HG02943 (cell line): ENCODE measurements at regions not wholly inside any gene's neighbourhood (a gene's known extent, or its start where the extent isn't known, plus 50 kb on each side); places are given as distances from the start of the nearest gene placed in this dataset.

Experiments
- ATAC-seq: cut with Tn5 transposase; IDR thresholded peaks from one replicate; pipeline ENCODE4 v1.9.1; 2021; ENCODE audit warnings: mild to moderate bottlenecking, low read depth, moderate library complexity; ENCODE audit not compliant: unreplicated experiment

DNA sequence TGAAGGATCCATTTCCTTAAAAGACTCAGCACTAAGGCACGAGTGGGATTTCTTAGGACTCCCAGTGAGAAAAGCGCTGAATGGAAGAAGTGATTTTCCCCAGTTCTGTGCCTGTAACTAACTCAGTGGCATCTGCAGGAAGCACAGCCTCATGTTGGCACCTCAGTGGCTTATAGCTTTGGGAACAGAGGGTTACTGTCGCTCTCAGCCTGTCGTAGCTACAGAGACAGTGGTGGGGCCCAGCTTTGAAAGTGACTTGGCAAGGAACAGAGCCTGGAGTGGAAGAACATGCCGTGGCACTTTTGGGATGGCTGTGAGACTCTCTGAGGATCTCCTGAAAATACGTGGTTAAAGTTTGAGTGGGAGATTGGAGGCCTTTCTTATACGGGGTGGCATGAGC is 242.4 kb upstream of the MYOCD start:
- ATAC-seq = no peak

DNA sequence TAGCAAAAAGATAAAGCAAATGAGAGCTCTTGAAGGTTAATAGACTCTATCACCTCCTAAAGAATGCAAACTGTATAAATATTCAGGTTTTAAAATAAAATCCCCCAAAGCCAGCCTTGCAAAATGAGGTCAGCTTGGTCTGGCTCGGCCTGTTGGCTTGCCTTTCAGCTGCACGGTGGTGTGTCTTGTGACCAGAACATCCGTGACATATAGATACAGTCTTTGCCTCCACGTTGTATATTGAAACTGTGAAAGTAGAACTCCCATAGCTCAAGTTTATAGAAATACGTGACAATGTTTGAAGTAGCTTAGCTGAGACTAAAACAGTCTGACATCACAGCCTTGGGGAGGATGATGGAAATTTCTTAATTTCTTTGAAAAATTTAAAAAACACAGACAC is 236.6 kb upstream of the MYOCD start:
- no peak for ATAC-seq

DNA sequence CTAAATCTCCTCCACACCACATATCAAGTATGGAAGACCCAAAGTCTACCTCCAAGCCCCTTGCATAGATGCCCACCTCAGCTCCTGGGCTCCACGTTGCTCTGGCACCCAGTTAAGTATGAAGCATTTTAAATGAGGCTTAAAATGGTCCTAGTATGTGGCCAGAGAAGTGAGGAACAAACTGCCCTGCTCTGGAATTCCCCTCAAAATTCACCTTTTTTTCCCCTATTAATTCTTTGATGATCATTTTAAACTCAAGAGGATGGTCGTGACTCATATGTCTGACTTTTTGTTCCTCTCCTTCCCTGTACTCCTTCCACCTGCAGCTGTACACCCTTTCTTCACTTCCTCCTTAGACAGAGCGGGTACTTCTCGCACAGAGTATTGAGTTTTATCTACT is 234.5 kb upstream of the MYOCD start:
- peak; percentile 75 for ATAC-seq

DNA sequence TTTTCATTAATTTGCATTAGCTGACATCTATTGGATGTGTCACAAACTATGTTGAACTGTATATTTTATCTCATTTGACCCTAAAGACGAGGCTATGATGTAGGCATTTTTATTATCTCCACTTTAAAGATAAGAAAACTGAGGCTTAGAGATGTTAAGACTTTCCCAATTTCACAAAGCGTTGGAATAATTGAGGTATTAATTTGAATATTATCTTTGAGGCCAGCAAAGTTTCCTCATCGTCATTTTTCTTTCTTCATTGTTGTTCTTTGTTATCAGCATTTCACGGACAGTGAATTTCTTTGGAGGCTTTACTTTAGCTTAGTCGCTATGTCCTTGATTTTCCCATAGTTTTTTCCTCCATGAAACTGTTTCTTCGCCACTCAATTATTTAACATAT is 227.5 kb upstream of the MYOCD start:
- ATAC-seq = no peak

DNA sequence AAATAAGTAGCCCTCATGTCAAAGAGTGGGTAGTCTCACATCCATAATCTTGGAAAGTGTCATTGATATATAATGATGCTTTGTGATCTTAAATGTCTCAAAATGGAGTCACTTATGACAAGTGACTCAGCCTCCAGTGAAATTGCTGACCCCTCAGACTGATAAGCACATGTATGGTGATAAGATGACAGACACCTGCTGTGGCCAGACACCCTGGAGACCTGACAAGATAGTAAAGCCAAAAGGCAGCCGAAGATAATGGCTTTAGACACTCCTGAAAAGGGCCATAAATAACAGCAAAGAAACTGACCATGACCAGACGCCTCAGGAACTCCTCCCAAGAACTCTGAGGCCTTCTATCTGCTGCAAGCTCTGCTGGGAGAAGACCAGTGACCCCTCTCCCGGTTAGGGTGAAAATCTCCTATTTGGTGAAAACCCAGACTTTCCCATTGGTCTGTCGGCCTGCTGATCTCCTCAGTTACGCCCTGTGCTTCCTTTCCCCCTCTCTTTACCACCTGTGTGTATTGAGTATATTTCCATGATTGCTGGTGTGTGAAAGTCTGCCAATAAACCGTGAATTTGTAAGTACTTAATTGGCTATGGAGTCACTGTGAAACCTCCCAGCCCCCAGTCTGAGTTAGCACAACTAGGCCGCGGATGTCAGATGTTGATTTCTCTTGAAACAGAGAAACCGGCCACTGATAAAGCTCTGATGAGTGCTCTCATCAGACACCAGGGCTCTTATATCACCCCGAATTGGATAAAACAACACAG is 226.7 kb upstream of the MYOCD start:
- no peak for ATAC-seq

GRCh38 chr17:12445331-12445730 is 220.4 kb upstream of the MYOCD start:
- ATAC-seq = no peak

DNA sequence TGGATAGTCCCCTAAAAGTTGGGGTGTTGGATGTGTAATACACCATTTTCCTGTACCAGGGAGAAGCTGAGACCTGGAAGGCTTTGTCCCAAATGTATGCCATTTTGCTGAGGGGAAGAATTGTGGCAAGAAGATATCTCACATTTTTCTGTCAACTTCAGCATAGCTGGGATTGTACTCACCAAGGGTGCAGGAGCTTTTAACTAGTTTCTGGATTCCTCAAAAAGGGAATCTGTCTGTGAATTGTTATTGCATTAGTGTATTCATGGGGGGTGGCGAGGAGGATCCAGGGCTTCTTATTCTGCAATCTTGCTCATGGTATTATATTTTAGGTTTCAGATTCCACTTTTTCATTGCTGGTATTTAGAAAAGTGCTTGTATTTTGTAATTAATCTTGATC is 208.2 kb upstream of the MYOCD start:
- ATAC-seq = no peak

GRCh38 chr17:12459736-12460135 is 206.0 kb upstream of the MYOCD start:
- ATAC-seq = no peak

DNA sequence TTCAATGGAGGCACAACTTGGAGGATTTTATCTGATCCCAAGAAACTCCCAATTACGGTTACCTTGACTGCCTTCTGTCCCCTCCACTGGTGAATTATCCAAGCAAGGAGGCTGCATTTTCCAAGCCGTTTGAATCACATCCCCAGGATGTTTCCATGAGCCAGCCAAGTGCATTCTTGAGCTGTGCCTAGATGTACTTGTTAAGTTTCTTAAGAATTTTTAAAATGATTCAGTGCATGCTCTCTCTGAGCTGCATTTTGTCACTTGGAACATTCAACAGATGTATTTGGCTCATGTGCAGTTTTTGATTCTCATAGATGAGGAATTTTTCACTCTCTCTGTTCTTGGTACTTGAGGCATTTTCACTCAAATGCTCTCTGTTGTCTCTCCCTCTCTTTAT is 202.6 kb upstream of the MYOCD start:
- ATAC-seq = no peak

DNA sequence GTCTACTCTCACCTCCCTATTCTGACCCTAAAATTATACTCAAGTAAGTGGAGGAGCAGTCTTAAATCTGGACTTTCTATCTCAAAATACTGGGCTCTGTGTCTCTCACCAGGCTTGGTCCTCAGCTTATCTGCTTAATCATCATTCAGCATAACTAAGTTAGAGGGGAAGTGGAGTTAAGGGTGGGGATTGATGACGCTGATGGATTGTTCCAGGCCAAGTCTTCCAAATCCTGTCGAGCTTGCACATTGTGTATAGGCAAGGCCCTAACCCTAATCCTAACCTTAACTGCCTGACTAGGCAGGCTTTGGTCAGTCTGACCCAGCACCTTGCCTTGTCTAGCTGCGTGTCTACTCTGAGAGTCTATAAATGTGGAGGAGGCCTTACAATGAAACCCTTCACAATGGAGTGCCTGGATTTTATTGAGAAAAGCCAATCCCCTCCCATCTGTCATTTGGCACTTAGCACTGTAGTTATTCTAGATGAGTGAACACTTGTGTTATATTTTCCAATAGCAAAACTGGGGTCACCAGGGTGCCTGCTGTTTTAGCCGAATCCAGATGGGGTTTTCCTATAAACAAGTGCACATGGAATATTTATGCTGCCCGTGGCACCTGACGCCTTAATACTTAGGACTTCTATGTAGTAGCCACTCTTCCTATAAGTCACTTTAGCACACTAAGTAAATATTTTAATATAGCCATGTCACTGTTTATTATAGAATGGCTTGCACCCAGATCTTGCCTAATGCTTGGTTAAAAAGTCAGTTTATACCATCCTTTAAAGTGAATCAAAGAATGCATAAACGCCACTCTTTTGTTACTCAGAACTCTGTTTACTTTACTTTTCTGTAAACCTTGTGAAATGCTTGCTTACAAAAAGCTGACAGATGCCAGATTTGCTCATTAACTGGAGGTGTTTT is 193.2 kb upstream of the MYOCD start:
- ATAC-seq = no peak

GRCh38 chr17:12478311-12478710 is 187.4 kb upstream of the MYOCD start:
- ATAC-seq = no peak

DNA sequence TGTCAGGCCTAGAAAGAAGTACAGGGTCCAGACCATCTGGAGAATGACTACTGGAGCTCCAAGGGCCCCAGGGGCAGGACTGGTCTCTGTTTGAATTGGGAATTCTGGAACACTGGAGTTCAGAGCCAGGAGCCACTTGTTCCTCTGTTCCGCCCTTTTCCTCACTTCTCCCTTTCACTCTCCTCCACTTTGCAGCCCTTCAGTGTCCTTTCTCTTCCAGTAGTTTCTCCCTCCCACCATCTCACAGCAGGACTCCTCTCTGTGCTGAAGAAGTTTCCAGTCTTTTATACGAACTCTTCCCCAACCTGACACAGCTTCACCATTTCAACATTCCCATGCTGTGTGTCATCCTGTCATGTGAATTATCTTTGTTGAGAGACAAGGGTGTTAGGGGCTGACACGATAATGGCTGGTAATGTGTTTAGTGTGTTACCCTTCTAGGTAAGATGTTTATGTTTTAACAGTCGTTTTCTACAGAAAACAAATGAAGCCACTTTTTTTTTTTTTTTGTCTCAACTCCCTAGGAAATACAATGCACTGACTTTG is 180.3 kb upstream of the MYOCD start:
- no peak for ATAC-seq

DNA sequence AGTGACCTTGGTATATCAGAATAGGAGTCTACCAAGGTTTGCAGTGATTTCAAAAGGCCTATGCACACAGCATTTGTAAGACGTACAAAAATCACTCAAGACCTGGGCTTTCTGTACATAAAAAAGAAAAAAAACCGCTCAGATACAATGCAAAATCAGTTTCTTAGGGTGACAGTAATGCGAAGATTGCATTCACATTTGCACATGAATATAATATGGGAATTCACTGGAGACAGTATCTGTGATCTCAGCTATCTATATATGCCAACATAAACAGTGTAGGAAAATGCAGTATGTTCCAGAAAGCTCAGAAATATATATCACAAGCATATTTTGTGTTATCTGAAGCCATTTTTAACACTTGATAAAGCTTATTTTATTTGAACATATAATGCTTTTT is 176.4 kb upstream of the MYOCD start:
- ATAC-seq = no peak

DNA sequence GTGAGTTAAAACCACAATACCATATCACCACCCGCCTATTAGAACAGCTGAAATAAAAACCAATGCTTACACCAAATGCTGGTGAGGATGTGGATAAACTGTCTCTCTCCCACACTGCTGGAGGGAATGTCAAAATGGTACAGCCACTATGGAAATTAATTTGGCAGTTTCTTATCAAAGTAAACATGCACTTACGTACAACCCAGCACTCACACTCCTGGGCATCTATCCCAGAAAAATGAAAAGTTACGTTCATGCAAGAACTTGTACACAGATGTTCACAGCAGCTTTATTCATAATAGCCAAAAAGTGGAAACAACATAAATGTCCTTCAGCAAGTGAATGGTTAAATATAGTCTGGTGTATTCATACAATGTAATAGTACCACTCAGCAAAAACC is 173.2 kb upstream of the MYOCD start:
- no peak for ATAC-seq

DNA sequence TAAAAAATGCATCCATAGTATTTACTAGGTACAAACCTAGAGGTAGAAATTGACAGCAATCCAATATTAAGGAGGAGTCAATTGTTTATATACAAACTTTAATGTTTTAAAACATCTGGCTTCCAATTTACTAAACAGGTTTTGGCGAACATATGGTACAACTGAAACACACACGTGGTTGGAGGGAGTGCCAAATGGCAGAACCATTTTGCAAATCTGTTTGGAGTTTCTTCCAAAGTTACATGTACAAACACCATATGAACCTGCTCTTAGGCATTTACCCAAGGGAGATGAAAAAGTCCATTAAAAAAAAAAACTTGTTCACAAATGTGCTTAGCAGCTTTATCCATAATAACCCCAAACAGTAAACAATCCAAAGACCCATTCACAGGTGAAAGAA is 159.8 kb upstream of the MYOCD start:
- no peak for ATAC-seq

DNA sequence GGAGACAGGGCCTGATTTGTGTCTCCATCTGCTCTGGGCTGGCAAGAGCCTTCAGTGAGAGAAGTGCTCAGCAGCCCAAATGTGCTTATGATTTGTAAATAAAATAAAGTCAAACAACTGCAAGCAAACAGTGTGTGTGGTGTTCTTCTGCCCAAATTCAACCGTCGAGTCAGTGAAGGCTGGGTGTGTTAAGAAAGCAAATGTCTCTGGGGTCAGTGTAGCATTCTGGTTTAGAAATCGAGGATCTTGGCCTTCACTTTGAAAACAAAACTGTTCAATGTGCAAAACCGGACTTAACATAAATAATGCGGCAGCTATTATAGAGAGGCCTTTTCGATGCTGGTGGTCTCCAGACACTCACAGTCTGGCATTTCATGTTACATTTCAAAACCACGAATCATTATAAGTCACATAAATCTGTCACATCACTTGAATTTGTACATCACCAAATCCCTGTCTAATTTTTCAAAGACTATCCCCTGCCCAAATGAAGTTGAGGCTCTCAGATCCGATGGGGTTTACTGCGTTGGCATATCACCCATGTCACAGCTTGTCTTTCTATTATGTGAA is 158.6 kb upstream of the MYOCD start:
- no peak for ATAC-seq

- no peak for ATAC-seq
Observed at GRCh38 chr17:12509801-12510200, 155.9 kb upstream of the MYOCD start.

- ATAC-seq = no peak
Observed at GRCh38 chr17:12510535-12510934, 155.2 kb upstream of the MYOCD start.

- ATAC-seq = no peak
Observed at GRCh38 chr17:12512694-12513355, 152.9 kb upstream of the MYOCD start.

DNA sequence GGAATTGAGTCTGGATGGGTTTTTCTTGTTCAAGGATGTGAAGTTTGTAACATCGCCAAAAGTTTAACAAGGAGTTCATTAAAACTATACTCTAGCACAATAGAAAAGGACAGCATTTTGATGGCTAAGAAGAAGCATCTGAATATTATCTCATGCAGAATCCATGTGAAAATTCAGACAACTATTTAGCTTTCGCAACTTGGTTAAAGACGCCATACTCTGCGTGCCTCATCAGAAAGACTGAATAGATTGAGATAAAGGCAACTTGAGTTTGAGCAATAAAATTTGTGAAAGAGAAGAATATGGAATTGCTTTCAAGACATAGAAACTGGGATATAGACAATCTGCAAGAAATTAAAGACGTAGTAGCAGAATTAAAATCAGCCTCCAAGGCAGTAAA is 151.1 kb upstream of the MYOCD start:
- no peak for ATAC-seq
